B cell (primary cell): ENCODE measurements at regions not wholly inside any gene's neighbourhood (a gene's known extent, or its start where the extent isn't known, plus 50 kb on each side); places are given as distances from the start of the nearest gene placed in this dataset.

Source experiments
- ATAC-seq: fragments of 200-7000 bp; cut with Tn5 transposase; one replicate; pipeline ENCODE4 v1.10.0; 2021; ENCODE audit warnings: low read depth, mild to moderate bottlenecking, moderate number of reproducible peaks, moderate library complexity
- CTCF ChIA-PET: fragments of 350-600 bp; sonication (Branson Sonifier 250); formaldehyde crosslinking; loops from one replicate; lab custom pipeline; 2021; ENCODE audit warnings: antibody characterized with exemption, inconsistent platforms; lab: Charles Lee
- POLR2A ChIA-PET: fragments of 350-600 bp; sonication (Branson Sonifier 250); formaldehyde crosslinking; loops from one replicate; lab custom pipeline; 2021; ENCODE audit warnings: antibody characterized with exemption; lab: Charles Lee
- DNase-seq: peaks from one replicate; pipeline ENCODE4 v3.0.0; 2013
- H2AFZ ChIP-seq: 2 replicates; pipeline ENCODE4 v1.6.1; 2012; ENCODE audit warnings: mild to moderate bottlenecking, low read depth, low read length; ENCODE audit not compliant: insufficient read depth, poor library complexity, severe bottlenecking
- H3K27ac ChIP-seq, 2 donors: 1 replicate in 1 of 2; 2 replicates in 1 of 2; pipeline ENCODE4 v1.5.1; 2012 to 2013; ENCODE audit warnings: low read length in 2 of 2, mild to moderate bottlenecking in 2 of 2, moderate library complexity in 1 of 2
- H3K27me3 ChIP-seq, 4 experiments: fragments of 200-600 bp in 1 of 4; sonication (generic) in 1 of 4; replicated peaks in 1 of 4; 1 replicate in 2 of 4; 2 replicates in 2 of 4; pipeline versions ENCODE4 v1.6.1 to v1.7.0; 2013 to 2016; ENCODE audit warnings: low read length in 3 of 4, mild to moderate bottlenecking in 2 of 4, mixed read lengths in 1 of 4, moderate library complexity in 1 of 4; ENCODE audit not compliant: insufficient read depth in 4 of 4, control insufficient read depth in 3 of 4; ENCODE audit errors: control extremely low read depth in 1 of 4
- H3K36me3 ChIP-seq, 2 experiments: replicated peaks in 1 of 2; 1 replicate in 1 of 2; 2 replicates in 1 of 2; pipeline versions ENCODE4 v1.6.1 to v1.7.1; 2013; ENCODE audit warnings: low read length in 1 of 2; ENCODE audit not compliant: insufficient read depth in 2 of 2, control insufficient read depth in 1 of 2; ENCODE audit errors: control extremely low read depth in 1 of 2, extremely low read depth in 1 of 2
- H3K4me1 ChIP-seq, 2 donors: fragments of 200-600 bp in 1 of 2; sonication (generic) in 1 of 2; 1 replicate in 1 of 2; 2 replicates in 1 of 2; pipeline versions ENCODE4 v1.5.1 to v1.6.1; 2013 to 2017; ENCODE audit warnings: low read length in 2 of 2; ENCODE audit not compliant: control insufficient read depth in 2 of 2, insufficient read depth in 2 of 2
- H3K4me2 ChIP-seq: replicated peaks from 2 replicates; pipeline ENCODE3; 2012; ENCODE audit warnings: mild to moderate bottlenecking, low read depth, low read length; ENCODE audit not compliant: poor library complexity, severe bottlenecking
- H3K4me3 ChIP-seq, 5 experiments: fragments of 200-600 bp in 1 of 5; sonication (generic) in 1 of 5; 1 replicate in 3 of 5; 2 replicates in 2 of 5; pipeline versions ENCODE4 v1.5.1 to v1.7.0; 2011 to 2016; ENCODE audit warnings: low read length in 4 of 5, mild to moderate bottlenecking in 4 of 5, low read depth in 2 of 5, control low read depth in 1 of 5, moderate library complexity in 1 of 5; ENCODE audit not compliant: insufficient read depth in 1 of 5; ENCODE audit errors: control extremely low read depth in 1 of 5, extremely low read depth in 1 of 5
- H3K79me2 ChIP-seq: fragments of 200-600 bp; sonication (generic); one replicate; pipeline ENCODE4 v1.6.0; 2016; ENCODE audit warnings: low read length; ENCODE audit not compliant: control insufficient read depth, insufficient read depth
- H3K9ac ChIP-seq: fragments of 200-600 bp; sonication (generic); 2 replicates; pipeline ENCODE4 v1.6.1; 2017; ENCODE audit warnings: mild to moderate bottlenecking, low read length, moderate library complexity
- H3K9me3 ChIP-seq, 3 donors: one replicate each; pipeline versions ENCODE4 v1.6.1 to v1.7.1; 2013; ENCODE audit warnings: low read length in 2 of 3; ENCODE audit not compliant: control insufficient read depth in 2 of 3, insufficient read depth in 1 of 3; ENCODE audit errors: control extremely low read depth in 1 of 3
- H4K20me1 ChIP-seq: 2 replicates; pipeline ENCODE4 v1.6.0; 2012; ENCODE audit warnings: mild to moderate bottlenecking, low read length; ENCODE audit not compliant: insufficient read depth, control insufficient read depth, poor library complexity, severe bottlenecking
- H3K27ac Mint-ChIP-seq: one replicate; pipeline ENCODE4 v1.8.0; 2021; ENCODE audit warnings: mixed read lengths
- H3K27me3 Mint-ChIP-seq: one replicate; pipeline ENCODE4 v1.8.0; 2021; ENCODE audit warnings: mixed read lengths
- H3K4me1 Mint-ChIP-seq: one replicate; pipeline ENCODE4 v1.8.0; 2021; ENCODE audit warnings: mixed read lengths
- H3K4me3 Mint-ChIP-seq: one replicate; pipeline ENCODE4 v1.8.0; 2021; ENCODE audit warnings: mixed read lengths
- H3K9me3 Mint-ChIP-seq: one replicate; pipeline ENCODE4 v1.8.0; 2022; ENCODE audit warnings: mixed read lengths; ENCODE audit not compliant: insufficient read depth
- EZH2 ChIP-seq: IDR thresholded peaks from 2 replicates; pipeline ENCODE4 v1.6.1; 2012; ENCODE audit warnings: borderline replicate concordance, low read depth, mild to moderate bottlenecking, moderate library complexity, low read length; ENCODE audit not compliant: insufficient read depth, poor library complexity, severe bottlenecking
- WGBS: methylation state at CpG from one replicate; pipeline ENCODE4 v1.1.5; 2013; ENCODE audit warnings: missing lambda C conversion rate; ENCODE audit not compliant: insufficient coverage; 5-methylcytosine and 5-hydroxymethylcytosine counted together
- intact Hi-C: fragments of 100-400 bp; cut with micrococcal nuclease; formaldehyde crosslinking; loops from one replicate; pipeline ENCODE4 v1.10.0; 2022
- TF ChIP-seq, protein P1 (sequence below): fragments of 200-600 bp; IDR thresholded peaks from one replicate; pipeline ENCODE4 v1.8.0; 2022; ENCODE audit warnings: antibody characterized with exemption, mild to moderate bottlenecking

DNA sequence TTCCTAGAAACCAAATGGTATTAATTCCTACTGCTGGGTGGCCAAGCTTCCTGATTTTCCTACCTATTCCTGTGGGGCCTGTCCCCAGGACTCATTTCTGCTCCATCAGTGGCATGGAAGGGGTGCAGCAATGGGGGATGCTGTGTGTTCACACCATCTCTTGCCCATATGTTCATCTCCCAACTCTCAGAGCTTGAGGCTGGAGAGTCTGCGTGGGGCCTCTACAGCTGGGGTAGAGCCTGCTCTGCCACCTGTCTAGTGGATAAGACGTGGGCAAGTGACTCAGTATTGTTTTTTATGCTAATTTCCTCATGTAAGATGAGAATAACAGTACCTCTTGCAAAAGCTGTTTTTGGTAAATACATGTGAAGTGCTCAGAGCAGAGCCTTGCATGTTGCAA is 149.8 kb downstream of the ACTR3 start:
- no peaks in the 10 kb centered on the region for H3K4me1 ChIP-seq
- CTCF ChIA-PET, result no interaction called here

DNA sequence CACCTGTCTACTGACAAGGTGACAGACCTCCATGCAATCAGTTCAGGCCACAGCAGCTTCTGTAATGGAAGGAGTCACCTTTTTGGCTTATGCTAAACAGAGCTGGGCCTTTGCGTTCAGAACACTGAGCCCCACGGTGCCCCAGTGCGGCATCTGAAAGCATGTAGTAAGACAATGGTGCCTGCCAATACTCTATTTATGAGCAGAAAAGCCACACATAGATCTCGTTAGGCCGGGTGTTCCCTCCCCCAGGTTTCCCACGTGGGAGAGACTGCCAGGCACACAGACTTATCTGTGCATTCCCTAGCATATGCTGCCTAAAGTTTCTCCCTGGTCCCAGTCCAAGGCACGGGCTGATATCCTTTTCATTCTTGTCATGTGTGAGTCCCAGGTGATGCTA is 150.9 kb downstream of the ACTR3 start:
- no peaks in the 10 kb centered on the region for H3K4me1 Mint-ChIP-seq
- peaks cover 18% of the 10 kb centered on the region for H3K27me3 Mint-ChIP-seq
- H3K9ac ChIP-seq, result no peak overlapping the region
- H3K27ac ChIP-seq, result no peak overlapping the region
- H3K79me2 ChIP-seq, result no peaks in the 10 kb centered on the region
- no peaks in the 10 kb centered on the region for H3K9me3 ChIP-seq
- ChIA-PET CTCF (no interaction called here), POLR2A (no interaction called here)
- no peaks in the 10 kb centered on the region for H3K4me1 ChIP-seq
- no peak overlapping the region for H3K4me3 Mint-ChIP-seq
- no peak overlapping the region for H3K4me2 ChIP-seq
- intact Hi-C loops, result no loop called here
- H4K20me1 ChIP-seq, result no peaks in the 10 kb centered on the region
- peaks cover 0 to 3% (median 0%) of the 10 kb centered on the region in 4 experiments for H3K27me3 ChIP-seq
- DNase-seq (no peak), ATAC-seq (no peak)
- no peaks in the 10 kb centered on the region for H3K36me3 ChIP-seq
- H3K4me3 ChIP-seq, result no peak overlapping the region
- H3K27ac Mint-ChIP-seq, result no peak overlapping the region
- H3K9me3 Mint-ChIP-seq, result no peaks in the 10 kb centered on the region
- H2AFZ ChIP-seq, result no peak overlapping the region
- no peak for TF ChIP-seq EZH2
- TF ChIP-seq, protein P1, sequence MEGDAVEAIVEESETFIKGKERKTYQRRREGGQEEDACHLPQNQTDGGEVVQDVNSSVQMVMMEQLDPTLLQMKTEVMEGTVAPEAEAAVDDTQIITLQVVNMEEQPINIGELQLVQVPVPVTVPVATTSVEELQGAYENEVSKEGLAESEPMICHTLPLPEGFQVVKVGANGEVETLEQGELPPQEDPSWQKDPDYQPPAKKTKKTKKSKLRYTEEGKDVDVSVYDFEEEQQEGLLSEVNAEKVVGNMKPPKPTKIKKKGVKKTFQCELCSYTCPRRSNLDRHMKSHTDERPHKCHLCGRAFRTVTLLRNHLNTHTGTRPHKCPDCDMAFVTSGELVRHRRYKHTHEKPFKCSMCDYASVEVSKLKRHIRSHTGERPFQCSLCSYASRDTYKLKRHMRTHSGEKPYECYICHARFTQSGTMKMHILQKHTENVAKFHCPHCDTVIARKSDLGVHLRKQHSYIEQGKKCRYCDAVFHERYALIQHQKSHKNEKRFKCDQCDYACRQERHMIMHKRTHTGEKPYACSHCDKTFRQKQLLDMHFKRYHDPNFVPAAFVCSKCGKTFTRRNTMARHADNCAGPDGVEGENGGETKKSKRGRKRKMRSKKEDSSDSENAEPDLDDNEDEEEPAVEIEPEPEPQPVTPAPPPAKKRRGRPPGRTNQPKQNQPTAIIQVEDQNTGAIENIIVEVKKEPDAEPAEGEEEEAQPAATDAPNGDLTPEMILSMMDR, result no peak
- 90% methylated on average over 5 of the region's 7 CpGs for WGBS

More for the DNA sequence above, 149.8 kb downstream of the ACTR3 start:
- Histone ChIP-seq H3K4me2 (no peak overlapping the region), H3K9ac (no peak overlapping the region), H3K36me3 (no peaks in the 10 kb centered on the region), H3K4me3 (no peak overlapping the region), H4K20me1 (no peaks in the 10 kb centered on the region), H3K27ac (no peak overlapping the region), H3K9me3 (peaks cover 0 to under 1% (median 0%) of the 10 kb centered on the region in 3 donors), H3K79me2 (no peaks in the 10 kb centered on the region), H2AFZ (no peak overlapping the region), H3K27me3 (peaks cover 0 to 3% (median 0%) of the 10 kb centered on the region in 4 experiments)
- WGBS, result 60% methylated on average over 2 of the region's 2 CpGs
- Mint-ChIP-seq H3K4me3 (no peak overlapping the region), H3K9me3 (no peaks in the 10 kb centered on the region), H3K4me1 (no peaks in the 10 kb centered on the region), H3K27me3 (peaks cover 21% of the 10 kb centered on the region), H3K27ac (no peak overlapping the region)
- DNase-seq (no peak), ATAC-seq (no peak)
- POLR2A ChIA-PET, result no interaction called here
- TF ChIP-seq EZH2, result no peak
- TF ChIP-seq, protein P1, result no peak
- intact Hi-C loops, result no loop called here
